NCI-H748 (cell line): ENCODE measurements at regions not wholly inside any gene's neighbourhood (a gene's known extent, or its start where the extent isn't known, plus 50 kb on each side); places are given as distances from the start of the nearest gene placed in this dataset.
"Not testable (repeated sequence)": the region's sequence is repeated elsewhere in the genome, so short reads cannot be mapped to it uniquely, and the experiment has no call there.

Experiments
- DNase-seq: peaks from one replicate; lab custom pipeline; 2025; ENCODE audit not compliant: unreplicated experiment; lab: John Stamatoyannopoulos, UW

DNA sequence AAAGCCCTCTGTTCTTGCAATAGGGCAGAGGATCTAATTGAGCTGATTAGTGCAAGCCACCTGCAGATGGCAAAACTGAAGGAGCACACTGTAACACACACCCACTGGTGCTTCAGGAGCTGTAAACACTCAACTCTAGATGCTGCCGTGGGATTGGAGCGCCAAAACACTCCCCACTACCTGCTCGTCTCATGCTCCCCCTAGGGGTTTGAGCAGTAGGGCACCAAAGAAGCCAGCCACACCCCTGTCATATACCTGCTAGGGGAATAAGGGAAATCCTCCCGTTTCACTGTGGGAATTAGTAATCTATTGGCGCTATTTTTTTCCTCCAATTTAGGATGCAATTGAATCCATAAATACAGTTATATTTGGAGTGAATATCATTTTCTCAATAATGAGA lies 360.2 kb downstream of the GLUD2 start:
- peak; percentile 4 for DNase-seq

DNA sequence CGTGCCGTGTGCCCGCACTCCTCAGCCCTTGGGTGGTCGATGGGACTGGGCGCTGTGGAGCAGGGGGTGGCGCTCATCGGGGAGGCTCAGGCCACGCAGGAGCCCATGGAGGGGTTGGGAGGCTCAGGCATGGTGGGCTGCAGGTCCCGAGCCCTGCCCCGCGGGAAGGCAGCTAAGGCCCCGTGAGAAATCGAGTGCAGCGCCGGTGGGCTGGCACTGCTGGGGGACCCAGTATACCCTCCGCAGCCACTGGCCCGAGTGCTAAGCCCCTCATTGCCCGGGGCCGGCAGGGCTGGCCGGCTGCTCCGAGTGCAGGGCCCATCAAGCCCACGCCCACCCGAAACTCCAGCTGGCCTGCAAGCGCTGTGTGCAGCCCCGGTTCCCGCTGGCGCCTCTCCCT lies 384.1 kb downstream of the GLUD2 start:
- not testable (repeated sequence) for DNase-seq

DNA sequence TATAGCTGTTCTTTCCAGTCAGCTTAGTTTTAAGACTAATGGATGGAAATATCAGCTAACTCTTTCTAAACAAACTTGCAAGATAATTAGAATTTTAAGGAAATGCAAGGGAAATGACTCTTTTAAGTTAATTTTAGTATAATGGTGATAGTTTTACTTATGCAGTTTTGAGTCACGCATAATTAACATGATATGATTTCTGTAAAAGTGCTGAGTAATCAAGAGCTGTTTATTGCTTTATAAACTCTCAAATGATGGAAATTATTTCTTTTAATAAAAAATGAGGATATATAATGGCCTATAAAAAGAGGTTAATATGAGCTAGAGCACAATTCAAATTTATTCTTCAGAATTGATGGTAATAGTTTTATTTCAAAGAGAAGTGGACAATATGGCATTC lies 385.9 kb downstream of the GLUD2 start:
- no peak for DNase-seq

DNA sequence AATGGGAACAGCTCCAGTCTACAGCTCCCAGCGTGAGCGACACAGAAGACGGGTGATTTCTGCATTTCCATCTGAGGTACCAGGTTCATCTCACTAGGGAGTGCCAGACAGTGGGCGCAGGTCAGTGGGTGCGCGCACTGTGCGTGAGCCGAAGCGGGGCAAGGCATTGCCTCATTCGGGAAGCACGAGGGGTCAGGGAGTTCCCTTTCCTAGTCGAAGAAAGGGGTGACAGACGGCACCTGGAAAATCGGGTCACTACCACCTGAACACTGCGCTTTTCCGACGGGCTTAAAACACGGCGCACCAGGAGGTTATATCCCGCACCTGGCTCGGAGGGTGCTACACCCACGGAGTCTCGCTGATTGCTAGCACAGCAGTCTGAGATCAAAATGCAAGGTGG lies 390.3 kb downstream of the GLUD2 start:
- not testable (repeated sequence) for DNase-seq

DNA sequence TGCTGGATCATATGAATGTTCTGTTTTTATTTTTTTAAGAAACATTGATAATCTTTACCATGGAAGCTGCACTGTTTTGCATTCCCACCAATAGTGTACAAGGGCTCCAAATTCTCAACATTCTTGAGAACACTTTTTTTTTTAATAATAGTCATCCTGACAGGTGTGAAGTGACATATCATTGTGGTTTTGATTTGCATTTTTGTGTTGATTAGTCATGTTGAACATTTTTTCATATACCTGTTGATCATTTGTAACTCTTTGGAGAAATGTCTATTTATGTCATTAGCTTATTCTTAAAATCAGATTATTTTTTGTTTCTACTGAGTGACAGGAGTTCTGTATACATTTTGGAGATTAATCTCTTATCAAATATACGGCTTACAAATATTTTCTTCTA lies 408.5 kb downstream of the GLUD2 start:
- no peak for DNase-seq

DNA sequence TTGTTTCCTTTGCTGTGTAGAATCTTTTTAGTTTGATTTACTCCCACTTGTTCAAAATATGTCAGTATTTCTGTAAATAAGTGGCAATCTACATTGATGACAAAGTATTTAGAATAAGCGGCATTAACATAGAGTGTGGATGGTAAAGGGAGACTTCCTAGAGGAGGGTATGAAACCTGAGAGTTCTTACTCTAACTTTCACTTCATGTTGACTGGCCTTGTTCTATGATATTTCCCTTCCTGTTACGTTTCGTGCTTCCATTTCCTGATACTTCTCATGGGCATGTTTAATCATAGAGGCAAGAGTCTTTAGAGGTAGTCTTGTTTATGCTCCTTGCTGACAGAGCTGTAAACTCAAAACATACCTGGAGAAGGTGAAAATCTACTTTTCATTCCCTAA lies 408.9 kb downstream of the GLUD2 start:
- DNase-seq: no peak

DNA sequence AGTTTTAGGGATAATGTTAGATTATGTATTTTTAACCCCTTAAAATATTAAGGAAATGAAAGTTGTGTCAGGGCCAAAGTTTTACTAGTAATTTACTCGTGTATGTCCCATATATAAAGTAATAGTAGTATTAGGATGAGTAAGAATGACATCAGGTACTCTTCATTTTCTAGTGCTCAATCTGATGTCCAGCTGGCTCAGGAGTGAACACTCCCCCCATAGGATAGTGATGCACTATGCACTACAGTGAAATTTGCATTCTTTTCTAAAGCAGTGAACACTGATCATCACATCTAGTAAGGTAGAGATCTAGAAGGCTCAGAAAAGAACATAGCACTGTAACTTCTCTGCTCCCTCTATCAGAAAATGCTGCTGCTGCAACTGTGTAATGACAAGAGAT lies 409.7 kb downstream of the GLUD2 start:
- no peak for DNase-seq

DNA sequence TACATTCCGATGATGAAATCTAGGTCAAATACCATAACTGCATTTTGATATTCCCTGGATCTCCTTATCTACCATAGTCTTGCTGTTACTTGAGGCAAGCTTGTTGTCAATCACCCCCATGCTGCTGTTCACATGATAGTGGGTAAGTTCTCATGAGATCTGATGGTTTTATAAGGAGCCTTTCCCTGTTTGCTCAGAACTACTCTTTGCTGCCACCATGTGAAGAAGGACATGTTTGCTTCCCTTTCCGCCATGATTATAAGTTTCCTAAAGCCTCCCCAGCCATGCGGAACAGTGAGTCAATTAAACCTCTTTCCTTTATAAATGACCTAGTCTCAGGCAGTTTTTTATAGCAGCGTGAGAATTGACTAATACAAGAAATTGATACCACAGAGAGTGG lies 432.0 kb downstream of the GLUD2 start:
- peak; percentile 39 for DNase-seq

DNA sequence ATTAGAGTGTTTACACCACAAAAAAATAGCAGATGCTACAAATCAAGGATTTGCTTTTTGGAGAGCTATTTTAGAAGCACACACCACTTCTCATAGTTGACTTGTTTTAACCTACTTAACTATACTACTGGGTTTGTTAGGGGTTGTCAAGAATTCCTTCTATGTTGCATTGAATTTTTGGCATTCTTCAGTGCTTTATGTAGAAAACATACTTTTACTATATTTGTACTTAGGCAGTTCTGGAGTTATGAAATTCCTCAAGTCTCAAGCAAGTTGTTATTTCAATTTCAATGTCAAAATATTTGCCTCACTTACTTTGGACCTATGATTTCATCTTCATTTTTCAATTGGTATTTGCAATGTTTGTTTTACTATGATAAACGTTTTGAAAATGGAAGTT lies 449.6 kb downstream of the GLUD2 start:
- DNase-seq: no peak

DNA sequence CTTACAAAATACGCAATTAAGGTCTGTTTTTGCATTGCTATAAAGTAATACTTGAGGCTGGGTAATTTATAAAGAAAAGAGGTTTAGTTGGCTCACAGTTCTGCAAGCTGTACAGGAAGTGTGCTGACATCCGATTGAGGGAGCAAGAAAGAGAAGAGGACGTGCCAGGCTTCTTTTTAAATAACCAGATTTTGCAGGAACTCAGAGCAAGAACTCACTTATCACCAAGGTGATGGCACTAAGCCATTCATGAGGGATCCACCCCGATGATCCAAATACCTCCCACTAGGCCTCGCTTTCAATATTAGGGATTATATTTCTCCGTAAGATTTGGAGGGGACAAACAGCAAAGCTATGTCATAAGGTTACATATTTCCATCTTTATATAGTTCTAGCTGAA lies 456.7 kb downstream of the GLUD2 start:
- peak; percentile 62 for DNase-seq

DNA sequence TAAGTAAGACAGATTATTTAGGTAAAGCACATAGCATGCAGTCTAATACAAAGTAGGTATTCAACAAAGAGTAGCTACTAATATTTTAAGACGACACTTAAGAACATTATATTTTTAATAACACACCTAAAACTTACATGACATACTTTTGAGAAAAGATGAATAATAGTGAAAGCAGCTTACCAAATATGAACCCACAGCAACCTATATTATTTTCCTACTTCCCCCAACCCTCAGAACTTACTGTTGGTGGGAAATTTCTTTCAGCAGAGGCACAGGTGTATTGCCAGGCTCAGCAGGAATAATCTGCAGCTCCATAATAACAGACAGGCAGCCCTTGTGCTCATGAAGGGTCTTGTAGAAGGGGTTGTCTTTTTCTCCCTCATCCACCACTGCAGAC lies 498.9 kb downstream of the GLUD2 start:
- no peak for DNase-seq

DNA sequence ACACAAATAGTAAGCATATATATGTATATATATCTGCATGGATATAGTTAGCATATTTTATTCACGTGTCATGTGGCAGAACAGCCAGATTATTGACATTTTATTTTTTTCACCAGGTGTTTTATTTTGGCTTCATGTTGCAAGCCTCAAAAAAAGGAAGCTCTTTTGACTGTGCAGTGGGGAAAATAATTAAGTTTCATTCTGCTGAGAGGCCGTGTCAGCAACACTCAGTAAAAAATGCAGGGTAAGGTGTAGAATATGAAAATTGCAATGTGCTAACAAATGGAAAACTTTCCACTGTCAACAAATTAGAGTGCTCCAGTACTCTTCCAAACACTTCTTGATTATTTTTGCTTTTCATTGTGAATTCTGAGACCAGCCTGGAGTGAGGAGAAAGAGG lies 511.5 kb downstream of the GLUD2 start:
- no peak for DNase-seq

DNA sequence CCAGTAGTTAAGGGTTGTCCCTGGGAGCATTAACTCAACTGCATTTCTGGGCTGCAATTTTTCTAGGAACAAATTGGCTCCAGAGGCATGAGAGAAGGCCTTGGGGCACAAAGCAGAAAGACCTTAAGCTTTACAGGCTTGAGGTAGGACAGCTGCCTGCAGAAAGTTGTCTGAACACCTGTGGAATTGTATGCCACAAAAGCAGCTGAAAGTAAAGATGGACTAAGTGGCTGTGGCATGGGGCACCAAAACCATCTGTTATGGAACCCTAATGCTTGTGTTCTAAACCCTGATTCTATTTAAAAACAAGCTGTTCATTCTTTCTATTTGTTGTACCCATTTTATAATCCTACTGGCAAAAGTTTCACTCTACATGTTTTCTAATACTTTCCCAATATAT lies 515.2 kb downstream of the GLUD2 start:
- no peak for DNase-seq

DNA sequence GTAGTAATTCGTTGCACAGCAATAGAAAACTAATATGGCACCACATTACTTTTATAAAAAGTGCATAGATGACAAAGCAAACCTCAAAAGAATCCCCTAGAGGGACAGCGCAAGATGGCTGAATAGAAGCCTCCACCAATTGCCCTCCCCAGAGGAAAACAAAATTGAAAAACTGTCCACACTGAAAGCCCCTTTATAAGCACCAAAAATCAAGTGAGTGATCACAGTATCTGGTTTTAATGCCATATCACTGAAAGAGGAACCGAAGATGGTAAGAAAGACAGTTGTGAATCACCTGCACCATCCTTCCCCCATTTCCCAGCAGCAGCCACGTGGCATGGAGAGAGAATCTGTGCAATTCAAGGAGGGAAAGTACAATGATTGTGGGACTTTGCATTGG lies 522.2 kb downstream of the GLUD2 start:
- no peak for DNase-seq

DNA sequence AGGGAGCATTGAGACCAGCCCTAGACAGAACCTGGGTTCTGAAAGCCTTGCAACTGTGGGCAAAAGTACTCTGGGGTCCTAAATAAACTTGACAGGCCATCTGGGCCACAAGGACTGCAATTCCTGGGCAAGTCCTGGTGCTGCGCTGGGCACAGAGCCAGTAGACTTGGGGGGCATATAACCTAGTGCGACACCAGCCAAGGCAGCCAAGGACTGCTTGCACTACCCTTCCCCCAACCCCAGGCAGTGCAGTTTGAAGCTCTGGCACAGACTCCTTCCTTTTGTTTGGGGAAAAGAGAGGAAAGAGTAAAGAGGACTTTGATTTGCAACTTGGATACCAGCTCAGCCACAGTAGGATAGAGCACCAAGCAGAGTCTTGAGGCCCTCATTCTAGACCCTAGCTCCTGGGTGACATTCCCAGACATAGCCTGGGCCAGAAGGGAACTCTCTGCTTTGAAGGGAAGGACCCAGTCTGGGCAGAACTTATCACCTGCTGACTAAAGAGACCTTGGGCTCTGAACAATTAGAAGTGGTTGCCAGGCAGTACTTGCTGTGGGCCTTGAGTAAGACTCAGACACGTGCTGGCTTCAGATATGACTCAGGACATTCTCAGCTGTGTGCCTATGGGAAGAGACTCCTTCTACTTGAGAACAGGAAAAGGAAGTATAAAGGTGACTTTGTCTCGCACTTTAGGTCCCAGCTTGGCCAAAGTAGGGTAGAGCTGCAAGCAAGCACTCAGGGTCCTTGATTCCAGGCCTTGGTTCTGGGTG lies 522.8 kb downstream of the GLUD2 start:
- no peak for DNase-seq

DNA sequence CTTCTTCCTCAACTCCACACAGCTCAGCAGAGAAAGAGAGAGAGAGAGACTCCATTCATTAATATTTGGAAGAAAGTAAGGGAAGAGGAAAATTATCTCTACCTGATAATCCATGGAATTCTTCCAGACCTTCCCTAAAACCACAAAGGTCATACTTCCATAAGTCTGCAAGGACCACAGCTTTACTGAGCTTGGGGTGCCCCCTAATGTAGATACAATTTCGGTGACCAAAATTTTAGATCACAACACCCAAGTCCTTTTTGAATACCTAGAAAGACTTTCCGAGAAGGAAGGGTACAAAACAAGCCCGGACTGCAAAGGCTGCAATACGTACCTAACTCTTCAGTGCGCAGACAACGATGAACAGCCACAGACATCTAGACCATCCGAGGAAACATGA lies 523.9 kb downstream of the GLUD2 start:
- DNase-seq: peak; percentile 12

DNA sequence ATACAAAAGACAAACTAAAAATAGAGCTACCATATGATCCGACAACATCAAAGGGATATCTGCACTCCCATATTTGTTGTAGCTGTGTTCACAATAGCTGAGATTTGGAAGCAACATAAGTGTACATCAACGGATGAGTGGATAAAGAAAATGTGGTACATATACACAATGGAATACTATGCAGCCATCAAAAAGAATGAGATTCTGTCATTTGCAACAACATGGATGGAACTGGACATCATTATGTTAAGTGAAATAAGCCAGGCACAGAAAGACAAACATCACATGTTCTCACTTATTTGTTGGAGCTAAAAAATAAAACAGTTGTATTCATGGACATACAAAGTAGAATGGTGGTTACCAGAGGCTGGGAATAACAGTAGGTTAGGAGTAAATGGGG lies 527.0 kb downstream of the GLUD2 start:
- not testable (repeated sequence) for DNase-seq

DNA sequence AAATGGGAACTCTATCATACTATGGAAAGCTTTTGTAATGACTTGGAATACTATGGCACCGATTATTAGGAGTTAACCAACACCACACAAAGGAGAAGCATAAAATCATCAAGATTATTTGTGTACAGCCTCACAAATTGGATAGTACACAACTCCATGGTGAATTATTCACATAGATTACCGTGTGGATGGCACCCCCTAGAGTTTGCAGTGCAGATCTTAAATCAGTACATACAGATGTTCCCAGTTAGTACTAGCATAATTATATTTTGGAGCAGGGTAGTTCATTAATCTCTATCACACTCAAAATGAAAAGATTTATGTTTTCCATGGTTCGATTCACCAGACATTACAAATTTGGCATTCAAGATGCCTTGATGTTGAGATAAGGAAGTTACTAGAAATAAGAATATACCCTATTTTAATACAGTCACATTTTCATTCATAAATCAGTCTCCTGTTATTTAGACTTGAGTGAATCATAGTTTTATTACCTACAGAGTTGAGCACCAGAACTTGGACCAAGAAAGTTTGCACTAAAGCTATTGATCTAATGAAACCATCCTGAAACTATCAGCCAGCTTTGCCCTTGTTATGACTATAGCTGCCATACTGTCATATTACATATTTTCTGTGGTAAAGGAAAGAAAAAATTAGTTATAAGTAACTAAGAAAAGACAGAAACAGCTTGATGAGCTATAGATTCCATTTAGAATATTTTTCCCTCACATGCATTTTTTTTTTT lies 531.8 kb downstream of the GLUD2 start:
- peak; percentile 68 for DNase-seq

DNA sequence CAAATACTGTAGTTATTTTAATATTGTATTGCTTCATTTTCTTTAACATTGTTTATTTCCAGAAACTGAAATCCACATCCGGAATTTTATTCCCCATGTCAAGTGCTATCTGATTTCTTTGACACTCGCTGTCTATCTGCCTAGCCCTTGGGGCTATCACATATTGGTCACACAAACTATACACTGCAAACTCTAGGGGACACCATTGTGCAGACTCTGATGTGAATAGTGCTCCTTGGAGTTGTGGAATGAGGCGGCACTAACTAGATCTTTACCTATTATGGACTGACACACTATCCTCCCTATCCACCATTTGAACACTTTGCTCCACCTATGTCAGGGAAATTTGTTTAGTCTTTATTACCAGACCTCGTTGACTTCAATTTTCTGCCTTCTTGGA lies 534.5 kb downstream of the GLUD2 start:
- DNase-seq: peak; percentile 47

DNA sequence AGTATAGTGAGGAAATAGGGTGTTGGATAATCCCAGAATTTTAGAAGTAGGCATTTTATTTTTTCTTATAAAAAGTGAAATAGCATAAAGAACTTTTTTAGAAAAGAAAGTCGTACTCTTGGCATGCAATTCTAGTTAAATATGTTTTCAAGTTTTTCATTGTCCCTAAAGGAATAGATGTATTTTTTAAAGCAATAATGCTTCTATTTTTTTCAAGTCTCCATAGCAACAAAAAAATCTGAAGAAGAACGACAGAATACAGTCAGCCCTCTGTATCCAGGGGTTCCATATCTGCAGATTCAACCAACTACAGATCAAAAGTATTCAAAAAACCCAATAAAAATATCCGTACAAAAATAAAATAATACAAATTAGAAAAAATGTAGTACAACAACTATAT lies 538.2 kb downstream of the GLUD2 start:
- no peak for DNase-seq

DNA sequence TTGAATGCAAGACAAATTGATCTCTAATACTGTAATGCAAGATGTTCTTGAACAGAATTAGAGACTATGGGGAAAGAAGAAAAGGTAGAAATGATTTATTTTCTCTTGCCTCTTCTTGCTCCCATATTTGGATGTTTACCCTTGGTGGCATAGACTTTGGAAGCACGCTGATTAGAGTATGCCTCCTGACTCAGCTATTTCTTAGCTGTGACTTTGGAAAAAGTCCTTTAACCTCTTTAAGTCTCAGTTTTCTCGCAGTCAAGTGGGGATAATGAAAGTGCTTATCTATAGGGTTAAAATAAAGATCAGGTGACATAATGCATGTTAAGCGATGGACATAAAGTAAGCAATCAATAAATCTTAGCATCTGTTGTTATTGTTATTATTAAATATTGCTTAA lies 545.5 kb downstream of the GLUD2 start:
- DNase-seq: no peak

DNA sequence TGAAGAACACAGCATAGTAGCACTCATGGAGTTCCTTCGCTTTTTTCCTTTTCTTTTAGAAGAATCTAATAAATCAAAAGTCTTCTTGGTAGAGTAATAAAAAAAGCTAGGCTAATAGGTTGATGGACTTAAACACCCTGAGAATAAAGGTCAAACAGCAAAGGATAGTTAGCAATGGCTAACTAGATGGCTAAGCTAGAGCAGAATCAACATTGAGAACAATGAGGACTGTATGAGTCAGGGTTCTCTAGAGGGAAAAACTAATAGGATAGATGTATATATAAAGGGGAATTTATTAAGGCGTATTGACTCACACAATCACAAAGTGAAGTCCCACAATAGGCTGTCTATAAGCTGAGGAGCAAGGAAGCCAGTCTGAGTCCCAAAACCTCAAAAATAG lies 550.9 kb downstream of the GLUD2 start:
- DNase-seq: peak; percentile 11

DNA sequence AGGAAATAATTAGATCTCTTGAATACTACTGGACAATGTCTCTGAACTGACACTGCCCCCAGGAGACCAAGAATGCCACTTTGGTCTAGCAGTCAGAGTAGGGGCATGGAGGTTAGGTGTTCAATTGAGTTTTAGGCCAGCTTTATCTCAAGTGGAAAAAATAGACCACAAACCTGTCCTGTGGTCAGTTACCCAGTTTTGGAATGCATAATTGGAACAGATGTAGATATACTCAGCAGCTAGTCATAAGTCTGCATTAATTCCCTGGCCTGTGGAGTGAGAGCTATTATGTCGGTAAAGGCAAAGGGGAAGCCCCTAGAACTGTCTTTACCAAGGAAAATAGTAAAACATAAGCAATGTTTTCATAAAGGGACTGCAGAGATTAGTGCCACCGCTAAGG lies 587.7 kb downstream of the GLUD2 start:
- no peak for DNase-seq
